Esophagus muscularis mucosa (tissue), 4 donors: ENCODE measurements at regions not wholly inside any gene's neighbourhood (a gene's known extent, or its start where the extent isn't known, plus 50 kb on each side); places are given as distances from the start of the nearest gene placed in this dataset.

Source experiments
- CTCF ChIP-seq, 3 experiments: fragments of 200-600 bp in 2 of 3; fragments of 450-650 bp in 1 of 3; sonication (generic) in 2 of 3; IDR thresholded peaks; one replicate each; pipeline ENCODE4 v1.5.1; 2017 to 2019; ENCODE audit warnings: antibody characterized with exemption in 3 of 3, mild to moderate bottlenecking in 2 of 3, moderate library complexity in 1 of 3
- EP300 ChIP-seq: sonication (generic); formaldehyde crosslinking; IDR thresholded peaks from one replicate; pipeline ENCODE4 v1.6.1; 2017; ENCODE audit warnings: antibody characterized with exemption
- POLR2A ChIP-seq: fragments of 450-650 bp; IDR thresholded peaks from one replicate; pipeline ENCODE4 v1.6.1; 2017; ENCODE audit warnings: antibody characterized with exemption, moderate library complexity, mild to moderate bottlenecking, low read depth

GRCh38 chr13:88932950-88933349, 1261.8 kb downstream of the SLITRK5 start:
- TF ChIP-seq CTCF (IDR thresholded peaks at IDR 0.05) = no peak
- TF ChIP-seq EP300 = no peak
- TF ChIP-seq POLR2A = no peak
